GM18861 (cell line): ENCODE measurements at regions not wholly inside any gene's neighbourhood (a gene's known extent, or its start where the extent isn't known, plus 50 kb on each side); places are given as distances from the start of the nearest gene placed in this dataset.

Experiments used
- ATAC-seq: cut with Tn5 transposase; IDR thresholded peaks from one replicate; pipeline ENCODE4 v1.9.1; 2021; ENCODE audit not compliant: unreplicated experiment

DNA sequence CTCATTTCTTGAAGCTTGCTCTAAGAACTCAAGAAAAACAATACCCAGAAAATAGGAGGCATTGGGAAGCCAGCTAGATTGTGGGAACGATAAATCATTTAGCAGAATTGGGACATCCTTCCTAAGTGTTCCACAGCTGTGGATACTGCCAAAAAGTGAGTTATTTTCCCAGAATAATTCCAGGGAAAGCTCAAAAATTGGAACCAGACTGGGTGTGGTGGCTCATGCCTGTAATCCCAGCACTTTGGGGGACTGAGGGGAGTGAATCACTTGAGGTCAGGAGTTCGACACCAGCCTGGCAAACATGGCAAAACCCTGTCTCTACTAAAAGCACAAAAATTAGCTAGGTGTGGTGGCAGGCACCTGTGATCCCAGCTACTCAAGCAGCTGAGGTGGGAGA lies 68.2 kb upstream of the GK2 start:
- no peak for ATAC-seq

- ATAC-seq = no peak
These were observed 65.4 kb upstream of the GK2 start for GRCh38 chr4:79473439-79473724.

GRCh38 chr4:79472693-79473438 lies 64.8 kb upstream of the GK2 start:
- no peak for ATAC-seq

GRCh38 chr4:79472036-79472435 lies 64.0 kb upstream of the GK2 start:
- ATAC-seq = no peak

DNA sequence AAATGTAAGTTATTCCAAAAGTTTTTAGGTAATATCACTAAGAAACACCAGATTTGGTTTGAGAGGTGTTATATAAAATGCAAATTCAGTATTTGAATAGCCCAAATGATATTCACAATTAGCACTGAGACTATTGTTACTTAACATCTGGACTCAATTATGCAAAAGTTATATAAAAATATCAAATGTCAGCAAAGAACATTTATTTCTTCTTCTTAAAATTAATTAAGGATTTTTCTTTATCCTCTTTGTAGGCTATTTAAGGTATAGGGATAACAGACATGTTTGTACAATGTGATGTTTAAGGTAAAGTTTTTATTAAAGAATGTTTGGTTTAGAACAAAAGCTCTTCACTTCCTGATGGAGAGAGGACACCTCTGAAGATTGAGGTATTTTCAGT lies 63.3 kb upstream of the GK2 start:
- ATAC-seq = no peak

GRCh38 chr4:79467246-79467932 lies 59.4 kb upstream of the GK2 start:
- no peak for ATAC-seq

DNA sequence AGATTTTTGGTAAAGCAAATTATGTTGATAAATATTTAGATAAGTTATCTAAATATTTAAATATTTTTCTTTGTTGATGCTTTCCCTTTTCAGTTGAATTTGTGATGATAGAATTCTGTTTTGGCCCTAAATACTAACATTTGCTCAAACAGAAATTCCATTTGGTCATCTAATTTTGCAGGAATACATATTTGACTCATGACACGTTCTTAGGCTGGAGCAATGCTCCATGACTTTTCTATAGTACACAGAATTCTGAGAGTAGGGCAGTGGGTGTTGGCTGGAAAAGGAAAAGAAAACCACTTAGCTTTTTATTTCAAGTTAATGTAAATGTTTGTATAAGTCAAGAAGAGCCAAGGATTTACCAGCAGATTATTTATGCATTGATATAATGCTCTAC lies 58.6 kb upstream of the GK2 start:
- ATAC-seq = no peak
